ENCODE measurements at regions not wholly inside any gene's neighbourhood (a gene's known extent, or its start where the extent isn't known, plus 50 kb on each side); places are given as distances from the start of the nearest gene placed in this dataset.

GRCh38 chr3:117629505-117629904 lies 919.9 kb downstream of the TUSC7 start:
- peak; percentile 6 for DNase-seq

GRCh38 chr3:117630469-117630868 lies 920.9 kb downstream of the TUSC7 start:
- DNase-seq, result no peak

GRCh38 chr3:117630885-117631284 lies 921.3 kb downstream of the TUSC7 start:
- DNase-seq, result no peak

GRCh38 chr3:117631781-117632180 lies 922.2 kb downstream of the TUSC7 start:
- peak; percentile 10 for DNase-seq

- no peak for DNase-seq
These were observed 922.6 kb downstream of the TUSC7 start for GRCh38 chr3:117632191-117632590.

GRCh38 chr3:117633207-117633606 lies 923.6 kb downstream of the TUSC7 start:
- no peak for DNase-seq

GRCh38 chr3:117637666-117638065 lies 928.1 kb downstream of the TUSC7 start:
- DNase-seq, result no peak

- DNase-seq, result no peak
These were observed 934.6 kb downstream of the TUSC7 start for GRCh38 chr3:117644203-117644602.

GRCh38 chr3:117645561-117646242 lies 936.1 kb downstream of the TUSC7 start:
- DNase-seq, result no peak

- DNase-seq, result no peak
These were observed 937.9 kb downstream of the TUSC7 start for GRCh38 chr3:117647435-117647834.

- DNase-seq, result no peak
These were observed 941.7 kb downstream of the TUSC7 start for GRCh38 chr3:117651246-117651645.

GRCh38 chr3:117656391-117656790 lies 946.8 kb downstream of the TUSC7 start:
- DNase-seq, result no peak

- no peak for DNase-seq
These were observed 947.7 kb downstream of the TUSC7 start for GRCh38 chr3:117657278-117657677.

GRCh38 chr3:117660941-117661817 lies 951.6 kb downstream of the TUSC7 start:
- no peak for DNase-seq

- DNase-seq, result no peak
These were observed 952.2 kb downstream of the TUSC7 start for GRCh38 chr3:117661818-117662095.

- DNase-seq, result no peak
These were observed 955.7 kb downstream of the TUSC7 start for GRCh38 chr3:117665296-117665695.

GRCh38 chr3:117666325-117666724 lies 956.7 kb downstream of the TUSC7 start:
- no peak for DNase-seq

GRCh38 chr3:117666812-117667211 lies 957.2 kb downstream of the TUSC7 start:
- no peak for DNase-seq

GRCh38 chr3:117669774-117670173 lies 960.2 kb downstream of the TUSC7 start:
- no peak for DNase-seq

GRCh38 chr3:117671722-117672318 lies 962.2 kb downstream of the TUSC7 start:
- DNase-seq, result no peak

GRCh38 chr3:117674321-117674720 lies 964.7 kb downstream of the TUSC7 start:
- no peak for DNase-seq

- DNase-seq, result peak; percentile 11
These were observed 972.0 kb downstream of the TUSC7 start for GRCh38 chr3:117681619-117682018.

- DNase-seq, result no peak
These were observed 977.5 kb downstream of the TUSC7 start for GRCh38 chr3:117687096-117687495.

GRCh38 chr3:117688583-117688982 lies 979.0 kb downstream of the TUSC7 start:
- no peak for DNase-seq

Data from hindlimb muscle (tissue), 1 donor.